Cardiac muscle cell (in vitro differentiated cells and primary cell): ENCODE measurements at regions not wholly inside any gene's neighbourhood (a gene's known extent, or its start where the extent isn't known, plus 50 kb on each side); places are given as distances from the start of the nearest gene placed in this dataset.

Source experiments
- DNase-seq, 2 donors: peaks; one replicate each; pipeline versions ENCODE4 v3.0.0 to v3.0.0-alpha.2; 2010 to 2017; ENCODE audit warnings: low read depth in 1 of 2, low spot score in 1 of 2
- H3K27ac ChIP-seq: fragments of 200-600 bp; sonication (generic); 2 replicates; pipeline ENCODE4 v1.5.1; 2016
- H3K27me3 ChIP-seq: fragments of 200-600 bp; sonication (generic); 2 replicates; pipeline ENCODE4 v1.6.0; 2016; ENCODE audit warnings: control low read depth
- H3K36me3 ChIP-seq: fragments of 200-600 bp; sonication (generic); 2 replicates; pipeline ENCODE4 v1.5.1; 2016; ENCODE audit warnings: control low read depth
- H3K4me1 ChIP-seq: fragments of 200-600 bp; sonication (generic); 2 replicates; pipeline ENCODE4 v1.8.1; 2017; ENCODE audit warnings: low read depth, mild to moderate bottlenecking, mixed run types
- H3K4me3 ChIP-seq: fragments of 200-600 bp; sonication (generic); 2 replicates; pipeline ENCODE4 v1.5.1; 2016; ENCODE audit warnings: mild to moderate bottlenecking
- H3K9me3 ChIP-seq: fragments of 200-600 bp; sonication (generic); 2 replicates; pipeline ENCODE4 v1.5.1; 2017; ENCODE audit warnings: low read depth, mild to moderate bottlenecking, control low read depth
- TF ChIP-seq, protein P1 (sequence below): IDR thresholded peaks from 2 replicates; pipeline ENCODE4 v1.5.1; 2012; ENCODE audit warnings: low read depth, mild to moderate bottlenecking, low read length

DNA sequence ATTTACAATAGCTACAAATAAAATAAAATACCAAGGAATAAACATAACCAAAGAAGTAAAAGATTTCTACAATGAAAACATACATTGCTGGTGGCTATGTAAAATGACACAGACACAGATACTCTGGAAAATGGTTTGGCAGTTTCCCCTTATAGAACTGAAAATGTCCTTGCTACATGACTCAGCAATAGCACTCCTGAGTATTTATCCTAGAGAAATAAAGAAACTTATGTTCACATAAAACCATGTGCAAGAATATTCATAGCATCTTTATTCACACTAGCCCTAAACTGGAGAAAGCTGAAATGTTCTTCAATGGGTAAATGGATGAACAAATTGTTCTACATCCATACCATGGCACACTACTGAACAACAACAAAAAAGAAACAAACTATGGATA, 100.2 kb upstream of the RFC3 start:
- peaks cover 17% of the 10 kb centered on the region for H3K4me1 ChIP-seq
- no peak overlapping the region for H3K4me3 ChIP-seq
- H3K27ac ChIP-seq = no peak overlapping the region
- TF ChIP-seq, protein P1, sequence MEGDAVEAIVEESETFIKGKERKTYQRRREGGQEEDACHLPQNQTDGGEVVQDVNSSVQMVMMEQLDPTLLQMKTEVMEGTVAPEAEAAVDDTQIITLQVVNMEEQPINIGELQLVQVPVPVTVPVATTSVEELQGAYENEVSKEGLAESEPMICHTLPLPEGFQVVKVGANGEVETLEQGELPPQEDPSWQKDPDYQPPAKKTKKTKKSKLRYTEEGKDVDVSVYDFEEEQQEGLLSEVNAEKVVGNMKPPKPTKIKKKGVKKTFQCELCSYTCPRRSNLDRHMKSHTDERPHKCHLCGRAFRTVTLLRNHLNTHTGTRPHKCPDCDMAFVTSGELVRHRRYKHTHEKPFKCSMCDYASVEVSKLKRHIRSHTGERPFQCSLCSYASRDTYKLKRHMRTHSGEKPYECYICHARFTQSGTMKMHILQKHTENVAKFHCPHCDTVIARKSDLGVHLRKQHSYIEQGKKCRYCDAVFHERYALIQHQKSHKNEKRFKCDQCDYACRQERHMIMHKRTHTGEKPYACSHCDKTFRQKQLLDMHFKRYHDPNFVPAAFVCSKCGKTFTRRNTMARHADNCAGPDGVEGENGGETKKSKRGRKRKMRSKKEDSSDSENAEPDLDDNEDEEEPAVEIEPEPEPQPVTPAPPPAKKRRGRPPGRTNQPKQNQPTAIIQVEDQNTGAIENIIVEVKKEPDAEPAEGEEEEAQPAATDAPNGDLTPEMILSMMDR = no peak
- H3K27me3 ChIP-seq = no peaks in the 10 kb centered on the region
- H3K36me3 ChIP-seq = no peaks in the 10 kb centered on the region
- H3K9me3 ChIP-seq = no peaks in the 10 kb centered on the region
- DNase-seq = no peak

DNA sequence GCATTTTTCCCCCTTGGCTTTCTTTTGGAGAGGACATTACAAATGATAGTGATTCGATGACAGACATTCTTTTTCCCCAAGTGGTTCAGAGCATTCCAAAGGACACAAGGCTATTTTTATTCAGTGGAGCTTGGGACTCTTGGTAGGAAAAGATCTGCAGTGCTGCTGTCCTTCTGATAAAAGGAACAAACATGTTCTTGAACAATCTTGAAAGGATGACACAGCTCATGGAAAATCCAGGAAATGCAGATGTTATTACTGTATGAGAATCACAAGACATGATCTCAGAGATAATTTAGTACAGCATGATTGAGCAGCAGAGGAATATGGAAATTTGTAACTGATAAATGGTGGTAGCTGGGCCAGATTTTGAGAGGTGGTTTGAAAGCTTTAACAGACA, 96.2 kb upstream of the RFC3 start:
- H3K27ac ChIP-seq = peak overlapping the region; percentile 88
- no peaks in the 10 kb centered on the region for H3K9me3 ChIP-seq
- no peaks in the 10 kb centered on the region for H3K36me3 ChIP-seq
- DNase-seq = peak; percentile 50
- H3K4me1 ChIP-seq = peaks cover 24% of the 10 kb centered on the region
- no peak overlapping the region for H3K4me3 ChIP-seq
- TF ChIP-seq, protein P1 = no peak
- H3K27me3 ChIP-seq = no peaks in the 10 kb centered on the region

DNA sequence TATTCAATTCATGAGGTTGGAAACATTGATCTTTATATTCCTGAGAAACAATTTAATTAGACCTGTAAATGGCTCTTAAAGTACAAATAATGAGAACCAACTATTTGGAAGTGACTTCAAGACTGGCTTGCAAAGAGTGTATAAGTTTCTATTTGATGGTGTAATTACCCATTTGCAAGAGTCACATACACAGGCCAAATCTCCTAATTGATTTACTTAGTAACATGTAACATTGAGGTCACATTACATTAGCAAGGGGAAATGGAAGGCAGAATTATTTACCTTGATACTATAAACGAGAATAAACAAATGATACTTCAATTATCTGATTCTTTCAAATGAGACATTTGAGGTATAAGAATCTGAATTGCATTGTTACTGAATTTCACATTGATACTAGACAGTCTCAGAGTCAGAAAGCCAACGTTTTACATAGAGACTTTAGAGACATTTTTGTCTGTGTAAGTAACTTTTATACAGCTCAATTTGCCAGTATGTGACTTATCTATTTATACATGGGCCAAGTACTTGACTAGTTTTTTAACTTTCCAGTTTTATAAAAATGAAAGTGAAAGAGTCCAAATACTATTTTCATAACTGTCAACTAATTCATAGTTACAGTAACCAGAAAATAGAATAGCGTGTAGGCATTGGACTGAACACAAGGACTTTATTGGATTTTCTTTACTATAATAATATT, 95.6 kb upstream of the RFC3 start:
- no peaks in the 10 kb centered on the region for H3K36me3 ChIP-seq
- no peak overlapping the region for H3K4me3 ChIP-seq
- H3K9me3 ChIP-seq = no peaks in the 10 kb centered on the region
- peaks cover 24% of the 10 kb centered on the region for H3K4me1 ChIP-seq
- H3K27me3 ChIP-seq = no peaks in the 10 kb centered on the region
- TF ChIP-seq, protein P1 = no peak
- H3K27ac ChIP-seq = peak overlapping the region; percentile 88
- DNase-seq = peak in 1 of 2 donors; percentile 20

DNA sequence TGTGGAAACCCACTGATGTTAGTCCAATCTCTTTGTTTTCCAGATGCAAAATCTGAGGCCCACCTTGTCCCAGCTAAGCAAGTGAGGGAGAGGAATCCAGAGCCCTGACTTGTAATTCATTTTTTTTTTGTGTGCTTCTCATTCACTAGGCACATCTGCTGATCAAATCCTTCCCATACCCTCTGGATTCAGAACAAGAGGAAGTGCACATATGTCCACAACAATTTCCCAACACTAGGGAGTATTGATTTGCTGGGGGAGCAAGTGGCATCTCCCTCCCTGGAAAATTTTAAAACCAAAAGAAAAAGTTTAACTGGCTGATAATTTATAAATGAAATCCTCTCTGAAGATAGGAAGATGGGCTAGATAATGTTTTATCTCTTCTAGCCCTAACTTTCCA, 94.6 kb upstream of the RFC3 start:
- Histone ChIP-seq H3K27ac (no peak overlapping the region), H3K4me3 (no peak overlapping the region), H3K4me1 (peaks cover 24% of the 10 kb centered on the region), H3K9me3 (no peaks in the 10 kb centered on the region), H3K27me3 (no peaks in the 10 kb centered on the region), H3K36me3 (no peaks in the 10 kb centered on the region)
- TF ChIP-seq, protein P1 = no peak
- DNase-seq = peak in 1 of 2 donors; percentile 24

DNA sequence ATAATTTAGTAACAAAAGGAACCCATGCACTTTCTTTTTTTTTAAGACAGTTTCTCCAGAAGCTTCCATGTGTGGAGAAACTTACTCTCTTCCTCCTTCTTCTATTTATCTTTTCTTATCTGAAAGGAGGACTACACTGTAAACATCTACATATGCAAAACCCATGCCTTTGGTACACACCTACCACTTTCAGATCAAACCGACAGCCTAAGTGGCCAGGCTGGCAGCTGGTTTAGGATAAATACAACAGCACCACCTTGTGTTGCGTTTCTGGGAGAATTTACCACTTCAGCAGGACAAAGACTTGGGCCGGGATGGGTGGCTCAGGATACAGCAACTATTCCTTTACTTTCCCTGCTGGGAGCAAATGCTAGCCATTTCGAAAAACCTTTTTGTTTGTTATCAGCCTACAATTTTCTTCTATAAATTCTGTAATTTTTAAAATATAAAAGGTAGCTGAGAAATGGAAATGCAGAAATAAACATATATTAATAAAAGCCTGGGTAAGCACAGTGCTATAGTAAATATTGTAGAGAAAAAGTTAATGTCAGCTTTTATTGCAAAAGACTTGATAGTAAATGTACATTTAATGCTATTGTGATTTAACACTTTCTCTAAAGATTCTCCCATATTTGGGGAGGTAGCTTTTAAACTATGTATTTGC, 94.0 kb upstream of the RFC3 start:
- TF ChIP-seq, protein P1 = peak; percentile 68
- H3K9me3 ChIP-seq = no peaks in the 10 kb centered on the region
- H3K4me3 ChIP-seq = no peak overlapping the region
- no peaks in the 10 kb centered on the region for H3K36me3 ChIP-seq
- H3K4me1 ChIP-seq = peaks cover 24% of the 10 kb centered on the region
- no peak overlapping the region for H3K27ac ChIP-seq
- no peaks in the 10 kb centered on the region for H3K27me3 ChIP-seq
- peak; percentile 84 to 94 for DNase-seq
